B cell (primary cell): ENCODE measurements at regions not wholly inside any gene's neighbourhood (a gene's known extent, or its start where the extent isn't known, plus 50 kb on each side); places are given as distances from the start of the nearest gene placed in this dataset.

Experiments used
- ATAC-seq: fragments of 200-7000 bp; cut with Tn5 transposase; one replicate; pipeline ENCODE4 v1.10.0; 2021; ENCODE audit warnings: low read depth, mild to moderate bottlenecking, moderate number of reproducible peaks, moderate library complexity
- CTCF ChIA-PET: fragments of 350-600 bp; sonication (Branson Sonifier 250); formaldehyde crosslinking; loops from one replicate; lab custom pipeline; 2021; ENCODE audit warnings: antibody characterized with exemption, inconsistent platforms; lab: Charles Lee
- POLR2A ChIA-PET: fragments of 350-600 bp; sonication (Branson Sonifier 250); formaldehyde crosslinking; loops from one replicate; lab custom pipeline; 2021; ENCODE audit warnings: antibody characterized with exemption; lab: Charles Lee
- DNase-seq: peaks from one replicate; pipeline ENCODE4 v3.0.0; 2013
- H2AFZ ChIP-seq: 2 replicates; pipeline ENCODE4 v1.6.1; 2012; ENCODE audit warnings: mild to moderate bottlenecking, low read depth, low read length; ENCODE audit not compliant: insufficient read depth, poor library complexity, severe bottlenecking
- H3K27ac ChIP-seq, 2 donors: 1 replicate in 1 of 2; 2 replicates in 1 of 2; pipeline ENCODE4 v1.5.1; 2012 to 2013; ENCODE audit warnings: low read length in 2 of 2, mild to moderate bottlenecking in 2 of 2, moderate library complexity in 1 of 2
- H3K27me3 ChIP-seq, 4 experiments: fragments of 200-600 bp in 1 of 4; sonication (generic) in 1 of 4; replicated peaks in 1 of 4; 1 replicate in 2 of 4; 2 replicates in 2 of 4; pipeline versions ENCODE4 v1.6.1 to v1.7.0; 2013 to 2016; ENCODE audit warnings: low read length in 3 of 4, mild to moderate bottlenecking in 2 of 4, mixed read lengths in 1 of 4, moderate library complexity in 1 of 4; ENCODE audit not compliant: insufficient read depth in 4 of 4, control insufficient read depth in 3 of 4; ENCODE audit errors: control extremely low read depth in 1 of 4
- H3K36me3 ChIP-seq, 2 experiments: replicated peaks in 1 of 2; 1 replicate in 1 of 2; 2 replicates in 1 of 2; pipeline versions ENCODE4 v1.6.1 to v1.7.1; 2013; ENCODE audit warnings: low read length in 1 of 2; ENCODE audit not compliant: insufficient read depth in 2 of 2, control insufficient read depth in 1 of 2; ENCODE audit errors: control extremely low read depth in 1 of 2, extremely low read depth in 1 of 2
- H3K4me1 ChIP-seq, 2 donors: fragments of 200-600 bp in 1 of 2; sonication (generic) in 1 of 2; 1 replicate in 1 of 2; 2 replicates in 1 of 2; pipeline versions ENCODE4 v1.5.1 to v1.6.1; 2013 to 2017; ENCODE audit warnings: low read length in 2 of 2; ENCODE audit not compliant: control insufficient read depth in 2 of 2, insufficient read depth in 2 of 2
- H3K4me2 ChIP-seq: replicated peaks from 2 replicates; pipeline ENCODE3; 2012; ENCODE audit warnings: mild to moderate bottlenecking, low read depth, low read length; ENCODE audit not compliant: poor library complexity, severe bottlenecking
- H3K4me3 ChIP-seq, 5 experiments: fragments of 200-600 bp in 1 of 5; sonication (generic) in 1 of 5; 1 replicate in 3 of 5; 2 replicates in 2 of 5; pipeline versions ENCODE4 v1.5.1 to v1.7.0; 2011 to 2016; ENCODE audit warnings: low read length in 4 of 5, mild to moderate bottlenecking in 4 of 5, low read depth in 2 of 5, control low read depth in 1 of 5, moderate library complexity in 1 of 5; ENCODE audit not compliant: insufficient read depth in 1 of 5; ENCODE audit errors: control extremely low read depth in 1 of 5, extremely low read depth in 1 of 5
- H3K79me2 ChIP-seq: fragments of 200-600 bp; sonication (generic); one replicate; pipeline ENCODE4 v1.6.0; 2016; ENCODE audit warnings: low read length; ENCODE audit not compliant: control insufficient read depth, insufficient read depth
- H3K9ac ChIP-seq: fragments of 200-600 bp; sonication (generic); 2 replicates; pipeline ENCODE4 v1.6.1; 2017; ENCODE audit warnings: mild to moderate bottlenecking, low read length, moderate library complexity
- H3K9me3 ChIP-seq, 3 donors: one replicate each; pipeline versions ENCODE4 v1.6.1 to v1.7.1; 2013; ENCODE audit warnings: low read length in 2 of 3; ENCODE audit not compliant: control insufficient read depth in 2 of 3, insufficient read depth in 1 of 3; ENCODE audit errors: control extremely low read depth in 1 of 3
- H4K20me1 ChIP-seq: 2 replicates; pipeline ENCODE4 v1.6.0; 2012; ENCODE audit warnings: mild to moderate bottlenecking, low read length; ENCODE audit not compliant: insufficient read depth, control insufficient read depth, poor library complexity, severe bottlenecking
- H3K27ac Mint-ChIP-seq: one replicate; pipeline ENCODE4 v1.8.0; 2021; ENCODE audit warnings: mixed read lengths
- H3K27me3 Mint-ChIP-seq: one replicate; pipeline ENCODE4 v1.8.0; 2021; ENCODE audit warnings: mixed read lengths
- H3K4me1 Mint-ChIP-seq: one replicate; pipeline ENCODE4 v1.8.0; 2021; ENCODE audit warnings: mixed read lengths
- H3K4me3 Mint-ChIP-seq: one replicate; pipeline ENCODE4 v1.8.0; 2021; ENCODE audit warnings: mixed read lengths
- H3K9me3 Mint-ChIP-seq: one replicate; pipeline ENCODE4 v1.8.0; 2022; ENCODE audit warnings: mixed read lengths; ENCODE audit not compliant: insufficient read depth
- CTCF ChIP-seq: fragments of 200-600 bp; IDR thresholded peaks from one replicate; pipeline ENCODE4 v1.8.0; 2022; ENCODE audit warnings: antibody characterized with exemption, mild to moderate bottlenecking
- EZH2 ChIP-seq: IDR thresholded peaks from 2 replicates; pipeline ENCODE4 v1.6.1; 2012; ENCODE audit warnings: borderline replicate concordance, low read depth, mild to moderate bottlenecking, moderate library complexity, low read length; ENCODE audit not compliant: insufficient read depth, poor library complexity, severe bottlenecking
- WGBS: methylation state at CpG from one replicate; pipeline ENCODE4 v1.1.5; 2013; ENCODE audit warnings: missing lambda C conversion rate; ENCODE audit not compliant: insufficient coverage; 5-methylcytosine and 5-hydroxymethylcytosine counted together
- intact Hi-C: fragments of 100-400 bp; cut with micrococcal nuclease; formaldehyde crosslinking; loops from one replicate; pipeline ENCODE4 v1.10.0; 2022

- H3K79me2 ChIP-seq, result no peaks in the 10 kb centered on the region
- ChIA-PET POLR2A (no interaction called here), CTCF (no interaction called here)
- no peak for ATAC-seq
- no CpG with 5 or more reads among the region's 1 CpG for WGBS
- no peaks in the 10 kb centered on the region for H4K20me1 ChIP-seq
- no peak overlapping the region for H3K9ac ChIP-seq
- H3K4me3 Mint-ChIP-seq, result no peak overlapping the region
- no peak overlapping the region for H3K27ac ChIP-seq
- H3K9me3 Mint-ChIP-seq, result peaks cover 2% of the 10 kb centered on the region
- H3K4me2 ChIP-seq, result no peak overlapping the region
- H3K4me3 ChIP-seq, result no peak overlapping the region
- H3K27me3 Mint-ChIP-seq, result no peaks in the 10 kb centered on the region
- no peaks in the 10 kb centered on the region for H3K27me3 ChIP-seq
- H3K27ac Mint-ChIP-seq, result no peak overlapping the region
- no peaks in the 10 kb centered on the region for H3K4me1 Mint-ChIP-seq
- TF ChIP-seq EZH2 (no peak), CTCF (no peak)
- H3K9me3 ChIP-seq, result no peaks in the 10 kb centered on the region
- no peak overlapping the region for H2AFZ ChIP-seq
- intact Hi-C loops, result no loop called here
- no peaks in the 10 kb centered on the region for H3K36me3 ChIP-seq
- no peak for DNase-seq
- H3K4me1 ChIP-seq, result no peaks in the 10 kb centered on the region
These were observed 873.7 kb downstream of the NXPH1 start for GRCh38 chr7:9307131-9307530.

GRCh38 chr7:9324513-9324912, 891.1 kb downstream of the NXPH1 start:
- TF ChIP-seq CTCF, result no peak
- no peak for TF ChIP-seq EZH2
- intact Hi-C loops, result no loop called here
- Histone ChIP-seq H3K9me3 (peaks cover 0 to 4% (median 0%) of the 10 kb centered on the region in 3 donors), H3K36me3 (no peaks in the 10 kb centered on the region), H3K9ac (no peak overlapping the region), H3K27me3 (no peaks in the 10 kb centered on the region), H3K4me3 (no peak overlapping the region), H4K20me1 (no peaks in the 10 kb centered on the region), H3K4me1 (no peaks in the 10 kb centered on the region), H3K79me2 (no peaks in the 10 kb centered on the region), H3K4me2 (no peak overlapping the region), H2AFZ (no peak overlapping the region), H3K27ac (no peak overlapping the region)
- no peak for DNase-seq
- no peaks in the 10 kb centered on the region for H3K4me1 Mint-ChIP-seq
- no CpG with 5 or more reads among the region's 2 CpGs for WGBS
- CTCF ChIA-PET, result no interaction called here
- H3K9me3 Mint-ChIP-seq, result peaks cover 3% of the 10 kb centered on the region
- H3K27ac Mint-ChIP-seq, result no peak overlapping the region
- no peaks in the 10 kb centered on the region for H3K27me3 Mint-ChIP-seq
- no peak overlapping the region for H3K4me3 Mint-ChIP-seq
- POLR2A ChIA-PET, result no interaction called here
- no peak for ATAC-seq
